Uterus (tissue), 3 donors: ENCODE measurements at regions not wholly inside any gene's neighbourhood (a gene's known extent, or its start where the extent isn't known, plus 50 kb on each side); places are given as distances from the start of the nearest gene placed in this dataset.
"Not testable (repeated sequence)": the region's sequence is repeated elsewhere in the genome, so short reads cannot be mapped to it uniquely, and the experiment has no call there.

Experiments
- DNase-seq, 2 donors: peaks; one replicate each; pipeline ENCODE4 v3.0.0-alpha.2; 2019 to 2020
- H3K27ac ChIP-seq, 2 donors: fragments of 200-600 bp; sonication (generic); 1 replicate in 1 of 2; 2 replicates in 1 of 2; pipeline ENCODE4 v1.5.1; 2016 to 2018
- H3K27me3 ChIP-seq, 2 donors: fragments of 200-600 bp; sonication (generic); one replicate each; pipeline ENCODE4 v1.5.1; 2018 to 2019; ENCODE audit warnings: control low read depth in 1 of 2
- H3K36me3 ChIP-seq, 2 donors: fragments of 200-600 bp; sonication (generic); one replicate each; pipeline ENCODE4 v1.5.1; 2019; ENCODE audit warnings: control low read depth in 1 of 2
- H3K4me1 ChIP-seq, 2 donors: fragments of 200-600 bp; sonication (generic); one replicate each; pipeline ENCODE4 v1.5.1; 2018 to 2019; ENCODE audit warnings: control low read depth in 1 of 2
- H3K4me3 ChIP-seq, 2 donors: fragments of 200-600 bp; sonication (generic); 1 replicate in 1 of 2; 2 replicates in 1 of 2; pipeline ENCODE4 v1.5.1; 2018 to 2019; ENCODE audit warnings: mild to moderate bottlenecking in 1 of 2
- H3K9me3 ChIP-seq, 2 donors: fragments of 200-600 bp; sonication (generic); one replicate each; pipeline ENCODE4 v1.5.1; 2019; ENCODE audit warnings: control low read depth in 1 of 2
- CTCF ChIP-seq, 4 experiments: fragments of 200-600 bp in 2 of 4; fragments of 450-650 bp in 2 of 4; sonication (generic) in 2 of 4; IDR thresholded peaks; one replicate each; pipeline ENCODE4 v1.5.1; 2016 to 2019; ENCODE audit warnings: antibody characterized with exemption in 4 of 4, mild to moderate bottlenecking in 2 of 4, moderate library complexity in 1 of 4
- POLR2A ChIP-seq, 2 donors: fragments of 450-650 bp; IDR thresholded peaks; one replicate each; pipeline ENCODE4 v1.6.1; 2016; ENCODE audit warnings: antibody characterized with exemption in 2 of 2, mild to moderate bottlenecking in 1 of 2, moderate library complexity in 1 of 2
- intact Hi-C: fragments of 100-400 bp; cut with DNase I; formaldehyde crosslinking; loops from one replicate; pipeline ENCODE4 v1.15.1; 2023; ENCODE audit warnings: low total_unique reads
- donor health status: DM: yes; HTN: yes; CAD: no.

DNA sequence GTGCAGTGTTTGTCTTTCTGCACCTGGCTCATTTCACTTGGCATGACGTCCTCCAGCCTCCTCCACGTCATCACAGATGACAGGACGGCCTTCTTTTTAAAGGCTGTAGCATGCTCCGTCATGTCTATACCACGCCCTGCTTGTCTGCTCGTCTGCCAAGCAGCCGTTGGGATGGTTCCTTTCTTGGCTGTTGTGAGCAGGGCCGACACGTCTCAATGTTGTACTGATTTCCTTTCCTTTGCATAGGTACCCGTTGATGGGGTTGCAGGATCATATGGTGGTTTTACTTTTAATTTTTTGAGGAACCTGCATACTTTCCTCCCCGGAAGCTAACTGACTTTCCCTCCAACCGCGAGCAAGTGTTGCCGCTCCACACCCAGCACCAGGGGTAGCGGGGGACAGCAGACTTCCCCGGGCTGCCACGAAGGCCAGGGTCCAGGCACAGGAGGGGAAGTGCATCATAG is 212.2 kb upstream of the ZNF469 start:
- Histone ChIP-seq H3K27ac (no peak overlapping the region), H3K9me3 (no peaks in the 10 kb centered on the region), H3K27me3 (no peaks in the 10 kb centered on the region), H3K4me3 (no peak overlapping the region), H3K4me1 (no peaks in the 10 kb centered on the region), H3K36me3 (no peaks in the 10 kb centered on the region)
- intact Hi-C loops, result no loop called here
- DNase-seq, result no peak
- TF ChIP-seq POLR2A (IDR thresholded peaks at IDR 0.05), result no peak
- no peak for TF ChIP-seq CTCF (IDR thresholded peaks at IDR 0.05)

- H3K27ac ChIP-seq, H3K4me3 ChIP-seq, H3K27me3 ChIP-seq, intact Hi-C loops, H3K36me3 ChIP-seq, DNase-seq, H3K9me3 ChIP-seq, H3K4me1 ChIP-seq: not testable (repeated sequence)
Observed at GRCh38 chr16:88171126-88171525, 211.6 kb upstream of the ZNF469 start.

GRCh38 chr16:88176184-88176583 is 206.6 kb upstream of the ZNF469 start:
- H3K27me3 ChIP-seq, intact Hi-C loops, H3K27ac ChIP-seq, H3K9me3 ChIP-seq, H3K4me3 ChIP-seq, H3K4me1 ChIP-seq, H3K36me3 ChIP-seq, DNase-seq: not testable (repeated sequence)

DNA sequence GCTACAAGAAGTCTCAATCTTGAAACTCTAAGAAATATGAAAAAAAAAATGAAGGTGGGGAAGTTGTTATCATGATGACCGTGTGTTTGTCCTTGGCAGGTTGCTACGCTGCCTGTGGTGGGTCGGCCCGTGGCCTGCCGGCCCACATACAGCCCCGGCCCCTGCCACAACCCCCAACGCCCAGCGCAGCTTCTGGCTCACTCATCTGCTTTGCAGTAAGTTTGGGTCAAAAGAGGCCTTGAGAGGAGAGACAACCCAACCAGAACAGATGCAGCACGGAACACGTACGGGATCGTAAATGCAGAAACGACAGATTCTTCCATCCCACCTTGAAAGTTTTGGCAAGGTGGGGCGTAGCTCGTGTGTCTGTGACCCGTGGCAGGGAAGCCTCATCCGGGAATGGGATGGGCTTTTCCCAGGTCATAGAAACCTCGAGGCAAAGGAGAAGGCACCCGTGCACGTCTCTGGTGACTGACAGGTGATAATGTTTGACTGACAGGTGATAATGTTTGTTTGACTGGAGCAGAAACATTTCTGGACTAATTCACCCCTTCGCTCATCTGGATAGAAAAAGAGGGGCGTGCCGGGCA is 206.1 kb upstream of the ZNF469 start:
- H3K9me3 ChIP-seq, H3K27me3 ChIP-seq, intact Hi-C loops, H3K4me1 ChIP-seq, H3K27ac ChIP-seq, H3K4me3 ChIP-seq, H3K36me3 ChIP-seq, DNase-seq: not testable (repeated sequence)

GRCh38 chr16:88178251-88178650 is 204.5 kb upstream of the ZNF469 start:
- H3K27ac ChIP-seq, H3K27me3 ChIP-seq, H3K36me3 ChIP-seq, H3K9me3 ChIP-seq, H3K4me3 ChIP-seq, intact Hi-C loops, DNase-seq, H3K4me1 ChIP-seq: not testable (repeated sequence)

DNA sequence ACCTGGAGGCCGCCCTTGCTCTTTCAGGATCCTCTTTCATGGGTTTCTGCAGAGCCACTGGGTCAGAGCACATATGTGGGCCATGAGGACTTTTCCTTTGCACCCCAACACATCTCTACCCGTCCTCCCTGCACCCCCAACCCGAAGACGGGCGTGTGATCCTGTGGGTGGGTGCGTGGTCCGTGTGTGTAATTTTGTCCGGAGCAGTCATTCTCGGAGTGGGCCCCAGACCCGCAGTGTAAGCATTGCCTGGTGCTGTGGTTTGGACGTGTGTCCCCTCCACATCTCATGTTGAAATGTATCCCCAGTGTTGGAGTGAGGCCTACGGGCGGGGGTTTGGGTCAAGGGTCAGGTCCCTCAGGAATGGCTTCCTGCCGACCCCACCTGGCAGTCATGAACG is 203.9 kb upstream of the ZNF469 start:
- H3K27me3 ChIP-seq, H3K4me3 ChIP-seq, intact Hi-C loops, H3K9me3 ChIP-seq, DNase-seq, H3K36me3 ChIP-seq, H3K27ac ChIP-seq, H3K4me1 ChIP-seq: not testable (repeated sequence)

DNA sequence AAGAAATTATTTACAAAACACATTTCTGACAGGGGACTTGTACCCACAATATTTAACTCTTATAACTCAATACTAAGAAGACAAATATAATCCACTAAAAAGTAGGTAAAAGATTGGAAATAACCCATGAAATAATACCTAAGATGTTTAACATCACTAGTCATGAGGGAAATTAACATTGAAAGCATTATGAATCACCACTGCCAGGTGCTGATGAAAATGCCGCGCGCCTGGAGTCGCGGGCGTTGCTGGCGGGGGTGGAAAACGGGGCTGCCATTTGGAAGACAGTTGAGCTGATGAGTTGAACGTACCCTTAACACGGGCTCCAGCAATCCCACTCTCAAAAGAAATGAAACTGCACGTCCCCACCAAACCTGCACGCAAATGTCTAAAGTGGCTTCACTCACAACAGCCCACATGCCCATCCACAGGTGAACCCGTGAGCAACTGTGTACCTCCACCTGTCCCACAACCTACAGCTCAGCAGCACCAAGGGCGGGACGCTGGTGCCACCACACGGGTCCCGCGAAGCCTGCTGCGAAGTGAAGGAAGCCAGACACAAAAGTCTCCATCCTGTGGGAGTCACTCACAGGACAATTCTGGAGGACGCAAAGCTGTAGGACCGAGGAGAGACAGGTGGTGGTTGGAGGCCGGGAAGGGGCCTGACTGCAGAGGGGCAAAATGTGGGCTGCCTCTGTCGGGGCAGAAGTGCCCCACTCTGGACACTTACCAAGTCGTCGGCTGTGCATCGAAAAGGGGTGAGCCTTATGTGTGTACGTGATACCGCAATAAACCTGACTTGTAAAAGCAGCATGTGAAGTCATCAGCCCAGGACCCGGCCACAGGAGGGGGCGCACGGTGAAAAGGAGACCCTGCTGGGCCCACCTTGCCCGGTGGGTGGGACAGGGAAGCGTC is 199.5 kb upstream of the ZNF469 start:
- H3K9me3 ChIP-seq, H3K4me3 ChIP-seq, DNase-seq, H3K36me3 ChIP-seq, intact Hi-C loops, H3K4me1 ChIP-seq, H3K27me3 ChIP-seq, H3K27ac ChIP-seq: not testable (repeated sequence)

DNA sequence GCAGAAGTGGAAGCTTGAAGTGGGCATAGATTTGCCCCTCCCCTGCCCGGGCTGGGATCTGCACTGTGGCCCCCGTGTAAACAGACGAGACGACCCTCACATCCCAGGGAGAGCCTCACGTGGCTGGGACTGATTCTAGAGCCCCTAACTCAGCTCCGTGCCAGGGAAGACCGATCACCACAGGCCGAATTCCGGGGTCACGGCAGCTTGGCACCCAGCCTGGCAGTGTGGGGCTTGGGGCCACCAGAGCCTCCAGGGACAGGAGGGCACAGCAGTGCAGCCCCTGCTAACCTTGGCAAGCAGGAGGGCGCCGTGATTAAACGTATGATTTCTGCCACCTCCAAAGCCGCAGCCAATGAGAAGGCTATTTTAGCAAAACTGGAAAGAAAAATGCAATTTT is 198.7 kb upstream of the ZNF469 start:
- H3K4me1 ChIP-seq, H3K27ac ChIP-seq, intact Hi-C loops, H3K9me3 ChIP-seq, H3K36me3 ChIP-seq, DNase-seq, H3K27me3 ChIP-seq, H3K4me3 ChIP-seq: not testable (repeated sequence)

GRCh38 chr16:88184566-88185355 is 198.0 kb upstream of the ZNF469 start:
- H3K27me3 ChIP-seq, intact Hi-C loops, H3K27ac ChIP-seq, H3K4me3 ChIP-seq, DNase-seq, H3K36me3 ChIP-seq, H3K9me3 ChIP-seq, H3K4me1 ChIP-seq: not testable (repeated sequence)

DNA sequence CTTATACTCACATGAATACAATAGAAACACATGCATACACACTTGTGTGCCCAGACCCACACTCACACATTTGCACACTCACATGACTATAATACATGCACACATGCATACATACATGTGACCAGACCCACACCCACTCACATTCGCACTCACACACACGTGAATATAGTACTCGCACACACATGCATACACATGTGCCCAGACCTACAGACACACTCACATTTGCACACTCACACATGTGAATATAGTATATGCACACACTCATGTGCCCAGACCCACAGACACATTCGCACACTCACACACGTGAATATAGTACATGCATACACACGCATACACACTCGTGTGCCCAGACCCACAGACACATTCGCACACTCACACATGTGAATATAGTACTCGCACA is 197.4 kb upstream of the ZNF469 start:
- intact Hi-C loops, H3K4me3 ChIP-seq, DNase-seq, H3K4me1 ChIP-seq, H3K27me3 ChIP-seq, H3K36me3 ChIP-seq, H3K9me3 ChIP-seq, H3K27ac ChIP-seq: not testable (repeated sequence)

DNA sequence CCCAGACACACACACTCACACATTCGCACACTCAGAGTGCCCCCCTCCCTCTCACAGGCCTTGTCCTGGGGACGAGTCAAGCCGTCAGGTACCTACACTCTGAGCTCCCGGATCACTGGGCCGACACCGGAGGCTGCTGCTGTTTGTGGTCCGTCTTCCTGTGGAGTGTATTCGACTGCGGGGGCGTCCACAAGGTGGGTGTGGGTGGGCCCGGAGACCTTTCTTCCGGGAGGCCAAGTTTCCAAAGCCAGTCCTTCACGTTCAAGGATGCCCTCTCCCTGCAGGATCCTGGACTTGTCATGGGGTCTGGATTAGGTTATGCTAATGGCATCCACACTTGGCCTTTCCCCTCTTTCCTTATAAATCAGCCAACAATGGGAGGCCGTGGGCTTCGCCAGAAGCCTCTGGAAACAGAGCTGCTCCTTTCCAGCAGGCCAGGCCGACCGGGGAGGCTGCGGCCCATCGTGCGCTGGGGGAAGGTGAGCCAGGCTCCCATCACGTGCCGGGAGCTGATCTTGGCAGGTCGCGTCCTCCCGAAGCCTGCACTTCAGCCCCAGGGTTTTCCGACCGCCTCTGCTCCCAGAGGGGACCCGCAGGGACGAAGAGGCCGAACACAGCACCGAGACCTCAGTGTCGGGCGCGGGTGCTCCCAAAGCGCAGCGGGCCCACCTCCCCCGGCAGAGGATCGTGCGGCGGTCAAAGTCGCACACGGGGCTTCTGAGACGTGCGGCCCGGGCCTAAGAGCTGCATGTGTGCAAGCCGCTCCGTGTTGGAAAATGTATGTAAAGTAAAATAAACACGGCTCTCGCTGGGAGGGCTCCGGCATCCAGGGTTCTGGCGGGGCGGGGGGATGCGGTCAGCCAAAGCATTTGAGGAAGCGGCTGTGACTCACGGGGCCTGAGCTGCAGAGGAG is 196.5 kb upstream of the ZNF469 start:
- not testable (repeated sequence) for H3K36me3 ChIP-seq
- H3K27ac ChIP-seq, result peak overlapping the region; percentile 36 to 57

More for the DNA sequence above, 196.5 kb upstream of the ZNF469 start:
- H3K9me3 ChIP-seq, H3K27me3 ChIP-seq, H3K4me3 ChIP-seq, intact Hi-C loops, H3K4me1 ChIP-seq: not testable (repeated sequence)
- DNase-seq, result peak; percentile 47 to 62
